ENCODE measurements at regions not wholly inside any gene's neighbourhood (a gene's known extent, or its start where the extent isn't known, plus 50 kb on each side); places are given as distances from the start of the nearest gene placed in this dataset.

- no peak for TF ChIP-seq CTCF (IDR thresholded peaks at IDR 0.05)
- no peak for TF ChIP-seq POLR2A (IDR thresholded peaks at IDR 0.05)
Measured at GRCh38 chr20:17849138-17849900, 119.3 kb downstream of the SNX5 start.
